Osteoblast (primary cell): ENCODE measurements at regions not wholly inside any gene's neighbourhood (a gene's known extent, or its start where the extent isn't known, plus 50 kb on each side); places are given as distances from the start of the nearest gene placed in this dataset. TPM values are rescaled to one million over a fixed set of nuclear protein-coding genes. Genes with fewer than 3 reads are reported as not detected.

Experiments
- DNase-seq: peaks from one replicate; pipeline ENCODE4 v3.0.0; 2011; ENCODE audit warnings: low spot score, mixed read lengths; ENCODE audit not compliant: insufficient read length; ENCODE audit errors: missing footprints
- H2AFZ ChIP-seq: 2 replicates; pipeline ENCODE4 v1.6.0; 2011; ENCODE audit warnings: mild to moderate bottlenecking, low read length
- H3K27ac ChIP-seq: 2 replicates; pipeline ENCODE4 v1.5.1; 2011; ENCODE audit warnings: mild to moderate bottlenecking, low read depth, low read length, moderate library complexity
- H3K27me3 ChIP-seq: 2 replicates; pipeline ENCODE4 v1.6.0; 2012; ENCODE audit warnings: mild to moderate bottlenecking, control low read depth, inconsistent platforms, low read length, moderate library complexity; ENCODE audit not compliant: insufficient read depth
- H3K36me3 ChIP-seq: 2 replicates; pipeline ENCODE4 v1.5.1; 2011; ENCODE audit warnings: mild to moderate bottlenecking, low read length, control low read depth, moderate library complexity; ENCODE audit not compliant: insufficient read depth
- H3K4me1 ChIP-seq: 2 replicates; pipeline ENCODE4 v1.5.1; 2011; ENCODE audit warnings: mild to moderate bottlenecking, low read length, control low read depth, moderate library complexity; ENCODE audit not compliant: insufficient read depth
- H3K4me2 ChIP-seq: 2 replicates; pipeline ENCODE4 v1.6.0; 2011; ENCODE audit warnings: mild to moderate bottlenecking, low read length; ENCODE audit not compliant: insufficient read depth
- H3K4me3 ChIP-seq: fragments of 200-600 bp; sonication (generic); 3 replicates; pipeline ENCODE4 v1.5.1; 2012; ENCODE audit warnings: mild to moderate bottlenecking, low read length, inconsistent platforms; ENCODE audit not compliant: insufficient read depth
- H3K79me2 ChIP-seq: 2 replicates; pipeline ENCODE4 v1.6.0; 2012; ENCODE audit warnings: mild to moderate bottlenecking, low read length, control low read depth, inconsistent platforms; ENCODE audit not compliant: insufficient read depth
- H3K9me3 ChIP-seq: 2 replicates; pipeline ENCODE4 v1.5.1; 2011; ENCODE audit warnings: low read depth, low read length, control low read depth
- H4K20me1 ChIP-seq: 2 replicates; pipeline ENCODE4 v1.6.0; 2012; ENCODE audit warnings: mild to moderate bottlenecking, low read length, control low read depth; ENCODE audit not compliant: insufficient read depth
- small RNA-seq: library from RNA; depleted of rRNA; stranded (forward); fragments of <200 nt; gene quantifications from one replicate; pipeline ENCODE3, GENCODE V24; 2012
- TF ChIP-seq, protein P1 (sequence below): IDR thresholded peaks from 2 replicates; pipeline ENCODE4 v1.5.1; 2011; ENCODE audit warnings: mild to moderate bottlenecking, low read depth, low read length, moderate library complexity; ENCODE audit errors: extremely low read depth

- DNase-seq, result no peak
- Histone ChIP-seq H2AFZ (no peak overlapping the region), H3K4me1 (no peaks in the 10 kb centered on the region), H3K9me3 (no peaks in the 10 kb centered on the region), H3K27ac (no peak overlapping the region), H3K4me3 (no peak overlapping the region), H3K4me2 (no peak overlapping the region), H4K20me1 (no peaks in the 10 kb centered on the region), H3K36me3 (no peaks in the 10 kb centered on the region), H3K27me3 (peaks cover 8% of the 10 kb centered on the region), H3K79me2 (no peaks in the 10 kb centered on the region)
- TF ChIP-seq, protein P1, sequence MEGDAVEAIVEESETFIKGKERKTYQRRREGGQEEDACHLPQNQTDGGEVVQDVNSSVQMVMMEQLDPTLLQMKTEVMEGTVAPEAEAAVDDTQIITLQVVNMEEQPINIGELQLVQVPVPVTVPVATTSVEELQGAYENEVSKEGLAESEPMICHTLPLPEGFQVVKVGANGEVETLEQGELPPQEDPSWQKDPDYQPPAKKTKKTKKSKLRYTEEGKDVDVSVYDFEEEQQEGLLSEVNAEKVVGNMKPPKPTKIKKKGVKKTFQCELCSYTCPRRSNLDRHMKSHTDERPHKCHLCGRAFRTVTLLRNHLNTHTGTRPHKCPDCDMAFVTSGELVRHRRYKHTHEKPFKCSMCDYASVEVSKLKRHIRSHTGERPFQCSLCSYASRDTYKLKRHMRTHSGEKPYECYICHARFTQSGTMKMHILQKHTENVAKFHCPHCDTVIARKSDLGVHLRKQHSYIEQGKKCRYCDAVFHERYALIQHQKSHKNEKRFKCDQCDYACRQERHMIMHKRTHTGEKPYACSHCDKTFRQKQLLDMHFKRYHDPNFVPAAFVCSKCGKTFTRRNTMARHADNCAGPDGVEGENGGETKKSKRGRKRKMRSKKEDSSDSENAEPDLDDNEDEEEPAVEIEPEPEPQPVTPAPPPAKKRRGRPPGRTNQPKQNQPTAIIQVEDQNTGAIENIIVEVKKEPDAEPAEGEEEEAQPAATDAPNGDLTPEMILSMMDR, result no peak
Measured at GRCh38 chr1:209531549-209531948, 52.0 kb upstream of the CAMK1G start.

Small RNA genes in the stretch of these regions (small RNA-seq; reads per million reads assigned to genes)
- not detected for gene AC104465.1
